GM12878 (cell line): ENCODE measurements at regions not wholly inside any gene's neighbourhood (a gene's known extent, or its start where the extent isn't known, plus 50 kb on each side); places are given as distances from the start of the nearest gene placed in this dataset.

Source experiments
- BHLHE40 ChIP-seq, 2 experiments: fragments of 450-650 bp in 1 of 2; IDR thresholded peaks; 2 replicates each; pipeline ENCODE4 v1.6.1; 2011 to 2017; ENCODE audit warnings: low read depth in 2 of 2, borderline replicate concordance in 1 of 2, improper control_type of control experiment in 1 of 2, low read length in 1 of 2, mild to moderate bottlenecking in 1 of 2
- EP300 ChIP-seq, 2 experiments: fragments of 150-350 bp in 1 of 2; IDR thresholded peaks; 2 replicates each; pipeline ENCODE4 v1.6.1; 2011 to 2012; ENCODE audit warnings: low read depth in 2 of 2, low read length in 2 of 2, borderline replicate concordance in 1 of 2, improper control_type of control experiment in 1 of 2, inconsistent platforms in 1 of 2; ENCODE audit not compliant: control insufficient read depth in 1 of 2
- HDGF ChIP-seq: fragments of 450-650 bp; IDR thresholded peaks from 2 replicates; pipeline ENCODE4 v1.6.1; 2016; ENCODE audit warnings: antibody characterized with exemption
- JUNB ChIP-seq: IDR thresholded peaks from 2 replicates; pipeline ENCODE4 v1.6.1; 2016; ENCODE audit warnings: antibody characterized with exemption, mild to moderate bottlenecking
- JUND ChIP-seq: IDR thresholded peaks from 2 replicates; pipeline ENCODE4 v1.6.1; 2012; ENCODE audit warnings: low read depth, mild to moderate bottlenecking, low read length, improper control_type of control experiment, moderate library complexity
- NRF1 ChIP-seq: conservative IDR thresholded peaks from 2 replicates; pipeline ENCODE4 v1.6.1; 2011; ENCODE audit warnings: mild to moderate bottlenecking, low read depth, low read length, improper control_type of control experiment
- POLR2AphosphoS2 ChIP-seq: IDR thresholded peaks from 2 replicates; pipeline ENCODE4 v1.6.1; 2011; ENCODE audit warnings: low read depth, mild to moderate bottlenecking, low read length, improper control_type of control experiment, moderate library complexity
- POLR2AphosphoS5 ChIP-seq: IDR thresholded peaks from 2 replicates; pipeline ENCODE4 v1.6.1; 2011; ENCODE audit warnings: mild to moderate bottlenecking, low read length, inconsistent platforms
- POU2F2 ChIP-seq: IDR thresholded peaks from 3 replicates; pipeline ENCODE4 v1.6.1; 2011; ENCODE audit warnings: low read depth, mild to moderate bottlenecking, low read length, borderline replicate concordance
- RAD21 ChIP-seq: IDR thresholded peaks from 2 replicates; pipeline ENCODE4 v1.6.1; 2011; ENCODE audit warnings: mild to moderate bottlenecking, low read depth, low read length, moderate library complexity; ENCODE audit not compliant: insufficient read depth
- RAD51 ChIP-seq: fragments of 450-650 bp; IDR thresholded peaks from 2 replicates; pipeline ENCODE4 v1.6.1; 2016; ENCODE audit warnings: moderate library complexity, mild to moderate bottlenecking, inconsistent platforms
- RFX5 ChIP-seq: IDR thresholded peaks from 2 replicates; pipeline ENCODE4 v1.6.1; 2011; ENCODE audit warnings: low read depth, low read length, improper control_type of control experiment
- TF ChIP-seq, protein P1 (sequence below), 3 experiments: IDR thresholded peaks in 2 of 3; conservative IDR thresholded peaks in 1 of 3; 2 replicates each; pipeline ENCODE4 v1.5.1; 2011; ENCODE audit warnings: low read depth in 3 of 3, low read length in 3 of 3, mild to moderate bottlenecking in 3 of 3, control low read depth in 2 of 3, moderate library complexity in 2 of 3, inconsistent platforms in 1 of 3, mixed read lengths in 1 of 3; ENCODE audit not compliant: control insufficient read depth in 2 of 3, insufficient read depth in 1 of 3; ENCODE audit errors: extremely low read depth in 1 of 3
- TF ChIP-seq, protein P2 (sequence below): IDR thresholded peaks from 2 replicates; pipeline ENCODE4 v1.6.1; 2012; ENCODE audit warnings: mild to moderate bottlenecking, low read depth, low read length

DNA sequence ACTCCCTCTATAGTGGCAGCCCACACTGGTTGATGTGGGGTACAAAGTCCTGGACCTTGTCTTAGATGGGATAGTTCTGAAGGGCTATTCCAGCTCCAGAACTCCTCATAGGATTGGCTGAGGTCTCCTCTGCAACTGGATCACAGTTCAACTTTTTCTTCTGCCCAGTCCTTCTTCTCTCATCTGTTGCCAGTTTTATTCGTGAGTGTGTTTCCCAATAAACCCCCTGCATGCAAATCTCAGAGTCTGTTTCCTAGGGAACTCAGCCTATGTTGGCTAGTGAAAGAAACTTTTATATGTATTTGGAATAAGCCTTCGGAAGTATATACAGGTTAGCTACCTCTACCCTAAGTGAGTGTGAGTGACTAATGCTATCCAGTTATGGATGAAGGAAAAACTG is 823.4 kb downstream of the SLC4A3 start:
- TF ChIP-seq, protein P1, sequence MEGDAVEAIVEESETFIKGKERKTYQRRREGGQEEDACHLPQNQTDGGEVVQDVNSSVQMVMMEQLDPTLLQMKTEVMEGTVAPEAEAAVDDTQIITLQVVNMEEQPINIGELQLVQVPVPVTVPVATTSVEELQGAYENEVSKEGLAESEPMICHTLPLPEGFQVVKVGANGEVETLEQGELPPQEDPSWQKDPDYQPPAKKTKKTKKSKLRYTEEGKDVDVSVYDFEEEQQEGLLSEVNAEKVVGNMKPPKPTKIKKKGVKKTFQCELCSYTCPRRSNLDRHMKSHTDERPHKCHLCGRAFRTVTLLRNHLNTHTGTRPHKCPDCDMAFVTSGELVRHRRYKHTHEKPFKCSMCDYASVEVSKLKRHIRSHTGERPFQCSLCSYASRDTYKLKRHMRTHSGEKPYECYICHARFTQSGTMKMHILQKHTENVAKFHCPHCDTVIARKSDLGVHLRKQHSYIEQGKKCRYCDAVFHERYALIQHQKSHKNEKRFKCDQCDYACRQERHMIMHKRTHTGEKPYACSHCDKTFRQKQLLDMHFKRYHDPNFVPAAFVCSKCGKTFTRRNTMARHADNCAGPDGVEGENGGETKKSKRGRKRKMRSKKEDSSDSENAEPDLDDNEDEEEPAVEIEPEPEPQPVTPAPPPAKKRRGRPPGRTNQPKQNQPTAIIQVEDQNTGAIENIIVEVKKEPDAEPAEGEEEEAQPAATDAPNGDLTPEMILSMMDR (IDR thresholded peaks at IDR 0.05 in 2 of 3, conservative IDR thresholded peaks at IDR 0.05 in 1 of 3; ENCODE audit: control insufficient read depth in 2 of 3, extremely low read depth in 1 of 3, insufficient read depth in 1 of 3, low read depth in 3 of 3, low read length in 3 of 3): no peak
- TF ChIP-seq, protein P2, sequence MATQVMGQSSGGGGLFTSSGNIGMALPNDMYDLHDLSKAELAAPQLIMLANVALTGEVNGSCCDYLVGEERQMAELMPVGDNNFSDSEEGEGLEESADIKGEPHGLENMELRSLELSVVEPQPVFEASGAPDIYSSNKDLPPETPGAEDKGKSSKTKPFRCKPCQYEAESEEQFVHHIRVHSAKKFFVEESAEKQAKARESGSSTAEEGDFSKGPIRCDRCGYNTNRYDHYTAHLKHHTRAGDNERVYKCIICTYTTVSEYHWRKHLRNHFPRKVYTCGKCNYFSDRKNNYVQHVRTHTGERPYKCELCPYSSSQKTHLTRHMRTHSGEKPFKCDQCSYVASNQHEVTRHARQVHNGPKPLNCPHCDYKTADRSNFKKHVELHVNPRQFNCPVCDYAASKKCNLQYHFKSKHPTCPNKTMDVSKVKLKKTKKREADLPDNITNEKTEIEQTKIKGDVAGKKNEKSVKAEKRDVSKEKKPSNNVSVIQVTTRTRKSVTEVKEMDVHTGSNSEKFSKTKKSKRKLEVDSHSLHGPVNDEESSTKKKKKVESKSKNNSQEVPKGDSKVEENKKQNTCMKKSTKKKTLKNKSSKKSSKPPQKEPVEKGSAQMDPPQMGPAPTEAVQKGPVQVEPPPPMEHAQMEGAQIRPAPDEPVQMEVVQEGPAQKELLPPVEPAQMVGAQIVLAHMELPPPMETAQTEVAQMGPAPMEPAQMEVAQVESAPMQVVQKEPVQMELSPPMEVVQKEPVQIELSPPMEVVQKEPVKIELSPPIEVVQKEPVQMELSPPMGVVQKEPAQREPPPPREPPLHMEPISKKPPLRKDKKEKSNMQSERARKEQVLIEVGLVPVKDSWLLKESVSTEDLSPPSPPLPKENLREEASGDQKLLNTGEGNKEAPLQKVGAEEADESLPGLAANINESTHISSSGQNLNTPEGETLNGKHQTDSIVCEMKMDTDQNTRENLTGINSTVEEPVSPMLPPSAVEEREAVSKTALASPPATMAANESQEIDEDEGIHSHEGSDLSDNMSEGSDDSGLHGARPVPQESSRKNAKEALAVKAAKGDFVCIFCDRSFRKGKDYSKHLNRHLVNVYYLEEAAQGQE: no peak
- TF ChIP-seq NRF1 (no peak), JUND (no peak), POLR2AphosphoS5 (no peak), RFX5 (no peak), HDGF (no peak), JUNB (no peak), POU2F2 (no peak), BHLHE40 (IDR thresholded peaks at IDR 0.05; ENCODE audit: borderline replicate concordance in 1 of 2, low read depth in 2 of 2, low read length in 1 of 2) (no peak), POLR2AphosphoS2 (no peak), RAD21 (no peak), RAD51 (no peak), EP300 (IDR thresholded peaks at IDR 0.05; ENCODE audit: borderline replicate concordance in 1 of 2, control insufficient read depth in 1 of 2, low read depth in 2 of 2, low read length in 2 of 2) (no peak)
